H9 (cell line): ENCODE measurements at regions not wholly inside any gene's neighbourhood (a gene's known extent, or its start where the extent isn't known, plus 50 kb on each side); places are given as distances from the start of the nearest gene placed in this dataset.

ENCODE experiments used
- DNase-seq: peaks from one replicate; pipeline ENCODE4 v3.0.0-alpha.2; 2017
- H2AFZ ChIP-seq: one replicate; pipeline ENCODE4 v1.6.1; 2013; ENCODE audit warnings: mild to moderate bottlenecking, low read length, control low read depth, moderate library complexity
- H2AK5ac ChIP-seq: 2 replicates; pipeline ENCODE4 v1.6.1; 2013; ENCODE audit warnings: low read length, control low read depth, mixed read lengths; ENCODE audit not compliant: insufficient read length
- H2BK120ac ChIP-seq: one replicate; pipeline ENCODE4 v1.6.1; 2013; ENCODE audit warnings: low read depth, mild to moderate bottlenecking, low read length, control low read depth, inconsistent platforms; ENCODE audit not compliant: poor library complexity, severe bottlenecking
- H2BK12ac ChIP-seq: 2 replicates; pipeline ENCODE4 v1.6.1; 2013; ENCODE audit warnings: low read length, control low read depth, mixed read lengths, low read depth; ENCODE audit not compliant: insufficient read length
- H2BK15ac ChIP-seq: 2 replicates; pipeline ENCODE4 v1.6.1; 2013; ENCODE audit warnings: low read depth, low read length, control low read depth
- H2BK20ac ChIP-seq: one replicate; pipeline ENCODE4 v1.6.1; 2013; ENCODE audit warnings: low read depth, mild to moderate bottlenecking, low read length, control low read depth, inconsistent platforms; ENCODE audit not compliant: poor library complexity, severe bottlenecking
- H2BK5ac ChIP-seq: 2 replicates; pipeline ENCODE4 v1.6.1; 2013; ENCODE audit warnings: low read length, control low read depth, mixed read lengths; ENCODE audit not compliant: insufficient read length
- H3K14ac ChIP-seq: 2 replicates; pipeline ENCODE4 v1.6.1; 2013; ENCODE audit warnings: low read length, control low read depth; ENCODE audit not compliant: insufficient read depth
- H3K18ac ChIP-seq: 2 replicates; pipeline ENCODE4 v1.6.1; 2013; ENCODE audit warnings: low read depth, mild to moderate bottlenecking, mixed read lengths, low read length, control low read depth; ENCODE audit not compliant: insufficient read length
- H3K23ac ChIP-seq: 2 replicates; pipeline ENCODE4 v1.6.1; 2013; ENCODE audit warnings: low read length, control low read depth, mixed read lengths, low read depth; ENCODE audit not compliant: insufficient read length
- H3K23me2 ChIP-seq: 2 replicates; pipeline ENCODE4 v1.6.1; 2013; ENCODE audit warnings: low read depth, mild to moderate bottlenecking, mixed read lengths, low read length, control low read depth; ENCODE audit not compliant: insufficient read length, poor library complexity, severe bottlenecking
- H3K27ac ChIP-seq: 2 replicates; pipeline ENCODE4 v1.5.1; 2013; ENCODE audit warnings: low read length, control low read depth, mixed read lengths, low read depth; ENCODE audit not compliant: insufficient read length
- H3K27me3 ChIP-seq: 2 replicates; pipeline ENCODE4 v1.6.1; 2013; ENCODE audit warnings: low read length, control low read depth, inconsistent platforms; ENCODE audit not compliant: insufficient read depth
- H3K4ac ChIP-seq: 2 replicates; pipeline ENCODE4 v1.6.1; 2013; ENCODE audit warnings: low read depth, mild to moderate bottlenecking, control low read depth, inconsistent platforms, low read length, moderate library complexity
- H3K4me1 ChIP-seq: 2 replicates; pipeline ENCODE4 v1.6.1; 2013; ENCODE audit warnings: low read length, control low read depth, inconsistent platforms; ENCODE audit not compliant: insufficient read depth
- H3K4me2 ChIP-seq: 2 replicates; pipeline ENCODE4 v1.6.1; 2013; ENCODE audit warnings: low read length, control low read depth, mixed read lengths; ENCODE audit not compliant: insufficient read length, insufficient read depth
- H3K56ac ChIP-seq: 2 replicates; pipeline ENCODE4 v1.6.1; 2013; ENCODE audit warnings: low read depth, mild to moderate bottlenecking, mixed read lengths, low read length, control low read depth; ENCODE audit not compliant: insufficient read length
- H3K79me1 ChIP-seq: 2 replicates; pipeline ENCODE4 v1.6.1; 2013; ENCODE audit warnings: low read depth, mild to moderate bottlenecking, moderate library complexity, low read length, control low read depth, inconsistent platforms; ENCODE audit not compliant: insufficient read depth, poor library complexity, severe bottlenecking
- H3K79me2 ChIP-seq: 2 replicates; pipeline ENCODE4 v1.6.1; 2013; ENCODE audit warnings: low read length, control low read depth, inconsistent platforms; ENCODE audit not compliant: insufficient read depth
- H3K9ac ChIP-seq: 2 replicates; pipeline ENCODE4 v1.6.1; 2013; ENCODE audit warnings: low read length, control low read depth, mixed read lengths; ENCODE audit not compliant: insufficient read length; ENCODE audit errors: extremely low read depth
- H3K9me3 ChIP-seq: one replicate; pipeline ENCODE4 v1.6.1; 2013; ENCODE audit warnings: low read depth, low read length, inconsistent platforms; ENCODE audit not compliant: control insufficient read depth
- H3T11ph ChIP-seq: one replicate; pipeline ENCODE4 v1.6.1; 2013; ENCODE audit warnings: mild to moderate bottlenecking, low read length, control low read depth, inconsistent platforms
- H4K20me1 ChIP-seq: one replicate; pipeline ENCODE4 v1.6.1; 2013; ENCODE audit not compliant: control insufficient read depth, insufficient read length, insufficient read depth
- H4K5ac ChIP-seq: 2 replicates; pipeline ENCODE4 v1.6.1; 2013; ENCODE audit warnings: low read depth, mild to moderate bottlenecking, mixed read lengths, low read length, control low read depth; ENCODE audit not compliant: insufficient read length
- H4K8ac ChIP-seq: replicated peaks from 2 replicates; pipeline ENCODE4 v1.6.1; 2013; ENCODE audit warnings: low read length, control low read depth, mixed read lengths, low read depth; ENCODE audit not compliant: insufficient read length
- H4K91ac ChIP-seq: 2 replicates; pipeline ENCODE4 v1.6.1; 2013; ENCODE audit warnings: low read depth, mild to moderate bottlenecking, moderate library complexity, mixed read lengths, low read length, control low read depth; ENCODE audit not compliant: insufficient read length
- H3K27ac Mint-ChIP-seq, 3 experiments: 2 replicates in 2 of 3; 3 replicates in 1 of 3; pipeline ENCODE4 v1.8.0; 2020 to 2021; ENCODE audit warnings: mixed read lengths in 3 of 3, mild to moderate bottlenecking in 1 of 3, moderate library complexity in 1 of 3
- H3K27me3 Mint-ChIP-seq: 2 replicates; pipeline ENCODE4 v1.8.0; 2021; ENCODE audit warnings: low read depth, mild to moderate bottlenecking, moderate library complexity, mixed read lengths
- H3K36me3 Mint-ChIP-seq, 3 experiments: 2 replicates in 2 of 3; 3 replicates in 1 of 3; pipeline ENCODE4 v1.8.0; 2020 to 2021; ENCODE audit warnings: low read depth in 3 of 3, mixed read lengths in 3 of 3; ENCODE audit not compliant: insufficient read depth in 1 of 3
- H3K4me1 Mint-ChIP-seq, 2 experiments: 2 replicates each; pipeline ENCODE4 v1.8.0; 2020; ENCODE audit warnings: mixed read lengths in 2 of 2
- H3K4me3 Mint-ChIP-seq, 2 experiments: 2 replicates in 1 of 2; 3 replicates in 1 of 2; pipeline ENCODE4 v1.8.0; 2020 to 2021; ENCODE audit warnings: mild to moderate bottlenecking in 2 of 2, mixed read lengths in 2 of 2, moderate library complexity in 1 of 2
- H3K9me3 Mint-ChIP-seq, 2 experiments: 2 replicates in 1 of 2; 3 replicates in 1 of 2; pipeline ENCODE4 v1.8.0; 2020; ENCODE audit warnings: mild to moderate bottlenecking in 2 of 2, mixed read lengths in 2 of 2, moderate library complexity in 1 of 2
- WGBS: extraction: QIAGEN DNeasy Blood & Tissue Kit; methylation state at CpG from one replicate; pipeline ENCODE4 v1.1.7; 2013; ENCODE audit warnings: missing lambda C conversion rate, low lambda C conversion rate, mixed read lengths; ENCODE audit not compliant: insufficient read length; ENCODE audit errors: extremely low coverage; 5-methylcytosine and 5-hydroxymethylcytosine counted together
- TF ChIP-seq, protein P1 (sequence below): fragments of 200-600 bp; sonication (generic); conservative IDR thresholded peaks from 3 replicates; pipeline ENCODE4 v1.8.0; 2021; ENCODE audit warnings: antibody characterized with exemption, mild to moderate bottlenecking

DNA sequence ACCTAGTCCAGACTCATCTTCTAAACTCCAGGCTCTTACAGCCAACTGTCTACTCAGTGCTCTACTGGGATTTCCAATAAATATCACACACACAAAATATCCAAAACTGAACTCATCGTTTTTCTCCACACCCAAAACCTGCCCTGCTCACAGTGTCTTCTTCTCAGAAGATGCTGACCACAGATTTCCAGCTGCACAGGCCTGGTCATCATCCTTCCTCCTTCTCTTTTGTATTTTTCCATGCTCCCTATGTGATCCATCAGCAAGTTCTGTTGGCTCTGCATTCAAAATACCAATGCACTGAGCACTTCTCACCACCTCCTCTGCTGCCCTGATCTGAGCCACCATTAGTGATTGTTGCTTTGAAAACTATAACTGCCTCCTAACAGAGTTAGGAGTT, 159.5 kb upstream of the KAZN start:
- Histone ChIP-seq H2BK120ac (no peak overlapping the region), H3K79me1 (no peaks in the 10 kb centered on the region), H2BK12ac (no peak overlapping the region), H3K18ac (no peak overlapping the region), H4K91ac (no peak overlapping the region), H2AK5ac (no peak overlapping the region), H2BK15ac (no peak overlapping the region), H2BK20ac (no peak overlapping the region), H4K5ac (no peak overlapping the region), H3K56ac (no peak overlapping the region), H2AFZ (no peak overlapping the region), H4K20me1 (no peaks in the 10 kb centered on the region), H3K23ac (no peak overlapping the region), H2BK5ac (no peak overlapping the region), H3K4me2 (no peak overlapping the region), H3K27ac (no peak overlapping the region), H3K4me1 (no peaks in the 10 kb centered on the region), H3K9ac (no peak overlapping the region), H3K23me2 (no peaks in the 10 kb centered on the region), H3K79me2 (no peaks in the 10 kb centered on the region), H3K27me3 (no peaks in the 10 kb centered on the region), H3K9me3 (no peaks in the 10 kb centered on the region), H4K8ac (no peak overlapping the region), H3K14ac (no peak overlapping the region), H3K4ac (no peak overlapping the region), H3T11ph (no peak overlapping the region)
- H3K4me3 Mint-ChIP-seq, result no peak overlapping the region
- DNase-seq, result no peak
- no CpG with 5 or more reads among the region's 1 CpG for WGBS
- no peaks in the 10 kb centered on the region for H3K36me3 Mint-ChIP-seq
- peaks cover 6 to 7% of the 10 kb centered on the region in 2 experiments; a peak in 3 of 4 replicates for H3K4me1 Mint-ChIP-seq
- no peak overlapping the region for H3K27ac Mint-ChIP-seq
- TF ChIP-seq, protein P1, sequence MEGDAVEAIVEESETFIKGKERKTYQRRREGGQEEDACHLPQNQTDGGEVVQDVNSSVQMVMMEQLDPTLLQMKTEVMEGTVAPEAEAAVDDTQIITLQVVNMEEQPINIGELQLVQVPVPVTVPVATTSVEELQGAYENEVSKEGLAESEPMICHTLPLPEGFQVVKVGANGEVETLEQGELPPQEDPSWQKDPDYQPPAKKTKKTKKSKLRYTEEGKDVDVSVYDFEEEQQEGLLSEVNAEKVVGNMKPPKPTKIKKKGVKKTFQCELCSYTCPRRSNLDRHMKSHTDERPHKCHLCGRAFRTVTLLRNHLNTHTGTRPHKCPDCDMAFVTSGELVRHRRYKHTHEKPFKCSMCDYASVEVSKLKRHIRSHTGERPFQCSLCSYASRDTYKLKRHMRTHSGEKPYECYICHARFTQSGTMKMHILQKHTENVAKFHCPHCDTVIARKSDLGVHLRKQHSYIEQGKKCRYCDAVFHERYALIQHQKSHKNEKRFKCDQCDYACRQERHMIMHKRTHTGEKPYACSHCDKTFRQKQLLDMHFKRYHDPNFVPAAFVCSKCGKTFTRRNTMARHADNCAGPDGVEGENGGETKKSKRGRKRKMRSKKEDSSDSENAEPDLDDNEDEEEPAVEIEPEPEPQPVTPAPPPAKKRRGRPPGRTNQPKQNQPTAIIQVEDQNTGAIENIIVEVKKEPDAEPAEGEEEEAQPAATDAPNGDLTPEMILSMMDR, result no peak
- H3K27me3 Mint-ChIP-seq, result peaks cover 8% of the 10 kb centered on the region
- no peaks in the 10 kb centered on the region; a peak in 1 of 5 replicates for H3K9me3 Mint-ChIP-seq
